ENCODE measurements at regions not wholly inside any gene's neighbourhood (a gene's known extent, or its start where the extent isn't known, plus 50 kb on each side); places are given as distances from the start of the nearest gene placed in this dataset.

DNA sequence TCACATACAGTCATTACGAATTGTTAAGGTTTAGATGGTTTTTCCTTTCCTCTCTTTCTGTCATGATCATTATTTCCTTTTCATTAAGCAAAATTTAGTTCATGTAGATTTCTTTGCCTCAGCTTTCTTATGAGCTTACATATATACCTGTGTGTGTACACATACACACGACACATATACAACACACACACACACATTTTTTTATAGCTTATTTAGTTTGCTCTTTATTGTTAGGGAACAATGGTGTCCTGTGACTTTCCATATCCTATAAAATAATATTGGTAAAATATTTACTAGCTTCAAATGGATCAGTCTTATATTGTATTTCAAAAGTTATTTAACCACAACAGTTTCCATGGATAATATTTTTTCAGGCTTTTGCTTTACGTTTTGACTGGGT, 840.7 kb downstream of the PCDH18 start:
- intact Hi-C loops (cut with DNase I): no loop called here
- Histone ChIP-seq H3K27ac (no peak overlapping the region), H3K36me3 (no peaks in the 10 kb centered on the region), H3K4me1 (no peaks in the 10 kb centered on the region), H3K9me3 (no peaks in the 10 kb centered on the region), H3K27me3 (no peaks in the 10 kb centered on the region), H3K4me3 (no peak overlapping the region)
- TF ChIP-seq, protein P1, sequence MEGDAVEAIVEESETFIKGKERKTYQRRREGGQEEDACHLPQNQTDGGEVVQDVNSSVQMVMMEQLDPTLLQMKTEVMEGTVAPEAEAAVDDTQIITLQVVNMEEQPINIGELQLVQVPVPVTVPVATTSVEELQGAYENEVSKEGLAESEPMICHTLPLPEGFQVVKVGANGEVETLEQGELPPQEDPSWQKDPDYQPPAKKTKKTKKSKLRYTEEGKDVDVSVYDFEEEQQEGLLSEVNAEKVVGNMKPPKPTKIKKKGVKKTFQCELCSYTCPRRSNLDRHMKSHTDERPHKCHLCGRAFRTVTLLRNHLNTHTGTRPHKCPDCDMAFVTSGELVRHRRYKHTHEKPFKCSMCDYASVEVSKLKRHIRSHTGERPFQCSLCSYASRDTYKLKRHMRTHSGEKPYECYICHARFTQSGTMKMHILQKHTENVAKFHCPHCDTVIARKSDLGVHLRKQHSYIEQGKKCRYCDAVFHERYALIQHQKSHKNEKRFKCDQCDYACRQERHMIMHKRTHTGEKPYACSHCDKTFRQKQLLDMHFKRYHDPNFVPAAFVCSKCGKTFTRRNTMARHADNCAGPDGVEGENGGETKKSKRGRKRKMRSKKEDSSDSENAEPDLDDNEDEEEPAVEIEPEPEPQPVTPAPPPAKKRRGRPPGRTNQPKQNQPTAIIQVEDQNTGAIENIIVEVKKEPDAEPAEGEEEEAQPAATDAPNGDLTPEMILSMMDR (IDR thresholded peaks at IDR 0.05): no peak
- DNase-seq (no peak), ATAC-seq (no peak)

DNA sequence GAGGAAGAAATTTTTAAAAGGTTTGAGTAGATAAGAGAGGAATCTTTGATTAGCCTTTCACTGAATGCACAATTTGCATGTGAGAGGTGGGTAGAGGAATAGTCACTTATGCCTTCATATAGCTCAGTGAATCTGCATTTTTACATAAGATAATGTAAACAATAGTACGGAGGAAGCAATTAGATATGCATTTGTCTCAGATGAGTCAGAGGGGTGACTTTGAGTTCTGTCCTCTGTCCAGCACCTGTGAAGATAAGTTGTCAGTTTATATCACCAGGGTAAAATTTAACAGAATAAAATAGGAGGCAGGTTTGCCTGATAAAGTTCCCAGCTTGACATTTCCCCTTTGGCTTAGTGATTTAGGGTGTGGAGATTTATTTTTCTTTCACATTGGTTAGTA, 841.9 kb downstream of the PCDH18 start:
- Histone ChIP-seq H3K27ac (no peak overlapping the region), H3K4me1 (no peaks in the 10 kb centered on the region), H3K9me3 (no peaks in the 10 kb centered on the region), H3K27me3 (no peaks in the 10 kb centered on the region), H3K36me3 (no peaks in the 10 kb centered on the region), H3K4me3 (no peak overlapping the region)
- ATAC-seq (no peak), DNase-seq (no peak)
- intact Hi-C loops (cut with DNase I): no loop called here
- TF ChIP-seq, protein P1 (IDR thresholded peaks at IDR 0.05): no peak

DNA sequence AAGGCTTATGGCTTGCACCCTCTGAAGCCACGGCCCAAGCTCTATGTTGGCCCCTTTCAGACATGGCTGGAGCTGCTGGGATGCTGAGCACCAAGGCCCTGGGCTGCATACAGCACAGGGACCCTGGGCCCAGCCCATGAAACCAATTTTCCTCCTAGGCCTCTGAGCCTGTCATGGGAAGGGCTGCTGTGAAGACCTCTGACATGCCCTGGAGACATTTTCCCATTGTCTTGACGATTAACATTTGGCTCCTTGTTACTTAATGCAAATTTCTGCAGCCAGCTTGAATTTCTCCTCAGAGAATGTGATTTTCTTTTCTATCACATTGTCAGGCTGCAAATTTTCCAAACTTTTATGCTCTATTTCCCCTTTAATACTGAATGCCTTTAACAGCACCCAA, 844.7 kb downstream of the PCDH18 start:
- no peak for ATAC-seq
- DNase-seq: no peak
- Histone ChIP-seq H3K27me3 (no peaks in the 10 kb centered on the region), H3K36me3 (no peaks in the 10 kb centered on the region), H3K9me3 (no peaks in the 10 kb centered on the region), H3K4me3 (no peak overlapping the region), H3K27ac (no peak overlapping the region), H3K4me1 (no peaks in the 10 kb centered on the region)
- TF ChIP-seq, protein P1 (IDR thresholded peaks at IDR 0.05): no peak
- intact Hi-C loops (cut with DNase I): no loop called here

DNA sequence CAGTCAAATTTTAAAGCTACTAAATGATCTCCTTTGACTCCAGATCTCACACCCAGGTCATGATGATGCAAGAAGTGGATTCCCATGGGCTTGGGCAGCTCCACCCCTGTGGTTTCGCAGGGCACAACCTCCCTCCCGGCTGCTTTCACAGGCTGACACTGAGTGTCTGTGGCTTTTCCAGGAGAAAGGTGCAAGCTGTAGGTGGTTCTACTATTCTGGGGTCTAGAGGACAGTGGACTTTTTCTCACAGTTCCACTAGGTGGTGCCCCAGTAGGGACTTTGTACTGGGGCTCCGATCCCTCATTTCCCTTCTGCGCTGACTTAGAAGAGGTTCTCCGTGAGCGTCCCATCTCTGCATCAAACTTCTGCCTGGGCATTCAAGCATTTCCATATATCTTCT, 845.2 kb downstream of the PCDH18 start:
- intact Hi-C loops (cut with DNase I): no loop called here
- Histone ChIP-seq H3K27ac (no peak overlapping the region), H3K9me3 (no peaks in the 10 kb centered on the region), H3K27me3 (no peaks in the 10 kb centered on the region), H3K4me3 (no peak overlapping the region), H3K36me3 (no peaks in the 10 kb centered on the region), H3K4me1 (no peaks in the 10 kb centered on the region)
- ATAC-seq (no peak), DNase-seq (no peak)
- TF ChIP-seq, protein P1 (IDR thresholded peaks at IDR 0.05): no peak

DNA sequence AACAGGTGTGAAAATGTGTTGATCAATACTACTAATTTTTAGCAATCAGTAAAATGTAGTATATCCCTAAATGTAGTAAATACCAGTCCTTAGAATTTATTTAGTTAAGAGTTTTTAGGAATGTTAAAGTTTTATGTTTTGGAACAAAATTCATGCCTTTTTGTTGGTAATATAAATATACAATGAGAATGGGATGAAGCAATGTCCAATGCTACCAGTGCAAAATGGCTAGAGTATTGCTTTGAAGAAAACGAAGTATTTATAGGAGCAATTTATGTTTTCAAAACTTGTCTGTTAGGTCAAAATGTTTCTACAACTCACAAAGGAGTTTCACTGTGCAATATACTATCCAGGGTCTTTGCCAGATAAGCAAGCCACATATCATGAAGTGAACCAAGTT, 851.5 kb downstream of the PCDH18 start:
- Histone ChIP-seq H3K27me3 (no peaks in the 10 kb centered on the region), H3K4me1 (no peaks in the 10 kb centered on the region), H3K4me3 (no peak overlapping the region), H3K9me3 (no peaks in the 10 kb centered on the region), H3K36me3 (no peaks in the 10 kb centered on the region), H3K27ac (no peak overlapping the region)
- intact Hi-C loops (cut with DNase I): no loop called here
- ATAC-seq (no peak), DNase-seq (no peak)
- TF ChIP-seq, protein P1 (IDR thresholded peaks at IDR 0.05): no peak

DNA sequence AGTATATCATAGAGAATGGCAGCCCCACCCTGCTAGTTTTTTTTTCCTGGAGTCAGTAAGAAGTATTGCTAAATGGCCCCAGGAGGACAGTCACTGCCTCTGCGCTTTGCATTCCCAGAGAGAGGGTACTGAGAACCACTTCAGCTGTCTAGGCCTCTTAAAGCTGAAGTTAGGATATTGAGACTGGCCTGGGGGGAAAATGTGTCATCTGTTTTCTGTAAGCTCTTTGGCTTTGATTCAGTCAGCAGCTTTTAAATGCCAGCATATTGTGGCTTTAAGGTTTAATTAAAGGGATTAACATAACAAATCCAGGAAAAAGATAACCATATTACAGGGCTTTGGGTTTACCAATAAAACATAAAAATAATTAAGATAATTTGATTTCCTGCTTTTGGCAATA, 852.0 kb downstream of the PCDH18 start:
- no peak for ATAC-seq
- no peaks in the 10 kb centered on the region for H3K36me3 ChIP-seq
- no peaks in the 10 kb centered on the region for H3K9me3 ChIP-seq
- no peak overlapping the region for H3K4me3 ChIP-seq
- intact Hi-C loops (cut with DNase I): no loop called here
- TF ChIP-seq, protein P1 (IDR thresholded peaks at IDR 0.05): no peak
- H3K27ac ChIP-seq: no peak overlapping the region
- no peak for DNase-seq
- H3K27me3 ChIP-seq: no peaks in the 10 kb centered on the region
- no peaks in the 10 kb centered on the region for H3K4me1 ChIP-seq

All from upper lobe of right lung (tissue), 1 donor.